Ammon's horn (tissue), 1 donor: ENCODE measurements at regions not wholly inside any gene's neighbourhood (a gene's known extent, or its start where the extent isn't known, plus 50 kb on each side); places are given as distances from the start of the nearest gene placed in this dataset.
"Not testable (repeated sequence)": the region's sequence is repeated elsewhere in the genome, so short reads cannot be mapped to it uniquely, and the experiment has no call there.

Source experiments
- DNase-seq: peaks from one replicate; pipeline ENCODE4 v3.0.0-alpha.2; 2016; ENCODE audit warnings: low spot score

DNA sequence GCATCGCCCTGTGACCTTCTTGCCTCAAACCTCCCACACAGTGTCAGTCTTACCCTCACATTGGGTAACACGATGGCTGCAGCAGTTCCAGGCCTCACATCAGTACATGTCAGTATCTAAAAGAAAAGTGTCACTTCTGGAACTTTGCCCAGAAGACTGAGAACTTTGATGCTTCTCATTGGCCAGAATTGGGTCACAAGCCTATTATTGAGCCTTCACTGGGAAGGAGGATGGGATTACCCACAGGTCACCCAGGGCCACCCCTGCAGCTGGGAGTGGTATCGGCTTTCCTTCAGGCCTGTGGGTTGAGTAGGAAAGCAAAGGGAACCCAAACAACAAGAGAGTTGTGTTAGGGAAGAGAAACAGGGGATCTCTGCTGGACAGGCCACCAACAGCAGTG is 111.5 kb downstream of the NPY start:
- DNase-seq, result no peak

DNA sequence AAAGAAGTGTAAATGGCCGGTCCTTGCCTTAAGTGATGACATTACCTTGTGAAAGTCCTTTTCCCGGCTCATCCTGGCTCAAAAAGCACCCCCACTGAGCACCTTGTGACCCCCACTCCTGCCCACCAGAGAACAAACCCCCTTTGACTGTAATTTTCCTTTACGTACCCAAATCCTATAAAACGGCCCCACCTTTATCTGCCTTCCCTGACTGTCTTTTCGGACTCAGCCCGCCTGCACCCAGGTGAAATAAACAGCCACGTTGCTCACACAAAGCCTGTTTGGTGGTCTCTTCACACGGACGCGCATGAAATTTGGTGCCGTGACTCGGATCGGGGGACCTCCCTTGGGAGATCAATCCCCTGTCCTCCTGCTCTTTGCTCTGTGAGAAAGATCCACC is 112.4 kb downstream of the NPY start:
- not testable (repeated sequence) for DNase-seq

DNA sequence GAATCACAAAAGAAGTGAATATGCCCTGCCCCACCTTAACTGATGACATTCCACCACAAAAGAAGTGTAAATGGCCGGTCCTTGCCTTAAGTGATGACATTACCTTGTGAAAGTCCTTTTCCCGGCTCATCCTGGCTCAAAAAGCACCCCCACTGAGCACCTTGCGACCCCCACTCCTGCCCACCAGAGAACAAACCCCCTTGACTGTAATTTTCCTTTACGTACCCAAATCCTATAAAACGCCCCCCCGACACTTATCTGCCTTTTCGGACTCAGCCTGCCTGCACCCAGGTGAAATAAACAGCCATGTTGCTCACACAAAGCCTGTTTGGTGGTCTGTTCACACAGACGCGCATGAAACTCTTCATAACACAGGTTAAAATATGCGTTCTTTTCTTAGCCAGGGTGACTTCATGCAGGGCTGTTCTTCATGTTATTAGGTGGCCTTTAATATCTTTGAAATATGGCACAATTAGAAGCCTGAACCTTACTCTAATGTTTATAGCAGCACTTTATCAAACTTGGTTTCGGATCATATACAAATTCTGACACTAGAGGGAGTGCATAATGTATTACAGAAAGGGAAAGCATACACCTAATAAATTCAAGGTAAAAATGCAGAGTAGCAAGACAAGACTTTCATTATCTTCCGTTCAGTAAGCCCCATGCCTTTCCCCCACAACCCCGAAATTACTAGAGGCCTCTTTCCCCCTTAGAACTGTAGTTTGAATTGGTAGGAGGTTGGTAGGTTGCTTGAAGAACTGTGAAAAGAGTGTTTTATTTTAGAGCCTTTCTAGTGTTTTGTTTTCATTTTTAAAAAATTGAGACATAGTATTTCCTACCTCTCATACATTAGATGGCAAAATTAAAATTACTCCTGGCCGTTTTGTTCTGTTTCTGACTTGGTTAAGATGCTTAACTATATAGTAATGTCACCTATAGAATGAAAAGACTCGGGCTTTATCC is 117.9 kb downstream of the NPY start:
- peak; percentile 13 for DNase-seq

DNA sequence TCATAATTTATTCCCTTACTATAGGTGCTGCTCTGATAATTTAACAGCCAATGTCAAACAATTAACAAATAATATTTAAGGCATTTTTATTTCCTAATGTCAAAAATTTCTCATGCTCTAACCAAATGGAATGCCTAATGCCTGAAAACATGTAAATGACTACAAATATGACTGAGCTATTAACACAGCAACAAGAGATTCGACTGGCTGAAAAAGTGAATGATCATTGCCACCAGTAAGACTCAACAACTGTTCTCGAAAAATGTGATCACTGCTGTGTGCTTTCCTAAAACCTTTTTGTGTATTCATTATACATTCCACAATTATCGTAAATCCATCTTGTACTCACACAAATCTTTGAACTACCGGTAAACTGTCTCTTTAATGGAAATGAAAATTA is 118.7 kb downstream of the NPY start:
- DNase-seq, result peak; percentile 8

DNA sequence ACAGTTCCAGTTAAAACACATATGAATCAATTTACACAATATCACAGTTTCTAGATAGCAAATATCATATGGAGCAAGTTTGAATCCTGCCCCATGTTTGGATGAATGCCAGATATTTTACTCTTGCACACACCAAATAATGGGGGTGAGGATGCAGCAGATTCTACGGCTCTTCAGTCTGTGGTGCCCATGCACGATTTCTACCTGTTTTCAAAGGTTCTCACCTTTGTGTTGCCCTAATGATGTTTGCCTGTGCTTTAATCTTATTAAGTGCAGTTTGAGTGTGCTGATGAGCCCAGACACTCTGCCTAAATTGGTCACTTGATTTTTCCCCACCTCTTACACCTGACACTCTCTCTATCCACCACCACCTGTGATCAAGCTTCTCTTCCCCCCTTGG is 119.6 kb downstream of the NPY start:
- no peak for DNase-seq

DNA sequence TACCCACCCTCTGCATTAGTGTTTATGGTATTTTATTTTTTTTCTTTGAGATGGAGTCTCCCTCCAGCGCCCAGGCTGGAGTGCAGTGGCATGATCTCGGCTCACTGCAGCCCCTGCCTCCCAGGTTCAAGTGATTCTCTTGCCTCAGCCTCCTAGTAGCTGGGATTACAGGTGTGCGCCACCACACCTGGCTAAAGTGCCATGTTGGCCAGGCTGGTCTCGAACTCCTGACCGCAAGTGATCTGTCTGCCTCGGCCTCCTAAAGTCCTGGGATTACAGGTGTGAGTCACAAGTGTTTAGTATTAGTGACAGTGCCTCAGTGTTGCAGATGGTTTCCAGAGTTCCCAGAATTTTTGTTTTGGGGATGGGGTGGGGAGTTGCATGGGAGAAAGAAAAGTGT is 120.3 kb downstream of the NPY start:
- no peak for DNase-seq

DNA sequence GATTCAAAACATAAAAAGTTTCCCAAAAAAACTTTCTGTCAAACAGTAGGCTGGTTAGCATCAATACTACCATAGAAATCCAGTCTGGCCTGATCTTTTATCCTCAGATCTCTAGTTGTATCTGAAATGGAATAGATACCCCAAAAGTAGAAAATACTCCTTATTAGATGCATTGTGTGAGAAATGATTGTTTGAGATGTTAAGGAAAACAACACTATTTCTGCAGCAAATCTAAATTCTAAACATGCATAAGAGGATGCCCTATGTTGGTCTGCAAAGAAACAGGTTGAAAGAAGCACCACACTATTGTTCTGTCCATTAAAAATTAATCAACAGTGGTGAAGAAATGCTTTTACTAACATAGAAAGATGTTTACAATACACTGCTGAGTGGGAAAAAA is 121.0 kb downstream of the NPY start:
- DNase-seq, result no peak

DNA sequence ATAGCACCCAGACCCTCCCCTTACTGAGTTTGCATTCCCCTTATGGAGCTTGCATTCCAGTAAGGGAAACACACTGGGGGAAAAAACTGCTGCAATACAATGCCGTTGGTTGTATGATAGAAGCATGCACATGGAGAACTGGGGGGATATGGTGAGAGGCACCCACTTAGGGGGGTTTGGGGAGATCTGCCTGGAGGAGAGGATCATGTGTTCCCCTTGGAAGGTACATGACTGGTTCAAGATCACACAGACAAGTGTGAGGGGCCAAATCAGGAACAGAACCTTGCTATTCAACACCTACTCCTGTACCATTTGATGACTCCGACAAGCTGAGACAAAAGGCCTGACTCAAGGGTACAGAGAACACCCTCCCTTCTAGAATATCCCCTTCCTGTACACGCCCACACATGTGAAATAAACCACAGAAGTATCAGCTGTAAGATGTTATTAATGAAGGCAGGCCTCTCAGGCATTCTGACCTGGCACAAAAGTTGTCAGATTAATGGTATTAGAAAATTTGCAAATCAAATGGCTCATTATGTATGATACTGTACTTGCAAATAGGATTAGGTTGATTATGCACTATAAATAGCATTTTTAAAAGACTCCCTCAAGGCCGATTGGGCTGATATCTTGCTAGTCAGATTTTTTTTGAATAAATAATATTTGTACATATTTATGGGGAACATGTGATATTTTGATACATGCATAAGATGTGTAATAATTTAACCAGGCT is 122.2 kb downstream of the NPY start:
- DNase-seq, result no peak

DNA sequence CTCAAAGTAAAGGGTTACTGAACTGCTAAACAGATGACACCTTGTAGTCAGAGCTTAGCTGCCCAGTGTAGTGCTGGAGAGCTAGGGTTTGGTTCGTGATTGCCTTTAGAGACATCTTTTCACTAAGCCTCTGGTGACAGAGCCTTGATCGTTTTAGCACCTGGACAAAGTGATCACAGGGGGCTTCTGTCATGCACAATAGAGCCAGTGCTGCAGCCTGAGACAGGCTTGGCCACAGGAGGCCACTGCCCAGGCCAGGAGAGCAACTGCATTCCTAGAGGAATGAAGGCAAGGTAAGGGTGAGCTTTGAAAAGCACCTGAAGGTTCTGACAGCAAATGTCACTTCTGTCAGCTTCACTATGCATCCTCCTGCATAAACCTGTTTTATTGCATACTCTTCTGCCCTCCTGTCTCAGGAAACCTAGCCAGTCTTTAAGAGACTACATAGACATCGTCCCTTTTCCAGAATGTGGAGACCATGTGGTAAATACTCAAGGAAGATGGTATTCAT is 122.9 kb downstream of the NPY start:
- DNase-seq, result no peak

DNA sequence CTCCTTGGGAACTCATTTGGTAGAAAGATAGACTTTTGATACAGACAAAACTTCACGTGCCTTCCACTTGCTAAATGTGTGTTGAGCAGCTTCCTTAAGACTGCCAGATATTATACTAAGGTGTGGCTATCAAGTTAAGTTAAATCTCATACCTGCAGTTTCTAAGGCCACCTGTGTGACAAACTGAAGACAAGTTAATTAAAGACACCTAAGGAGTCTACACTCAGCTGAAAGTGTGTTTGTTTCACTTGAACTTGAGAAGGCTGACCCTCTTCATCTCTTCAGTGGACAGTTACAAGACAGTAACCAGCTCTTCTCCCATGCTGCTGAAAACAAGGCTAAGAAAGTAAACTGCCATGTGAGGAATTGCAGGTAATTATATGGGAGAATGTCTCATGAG is 124.0 kb downstream of the NPY start:
- DNase-seq, result no peak

DNA sequence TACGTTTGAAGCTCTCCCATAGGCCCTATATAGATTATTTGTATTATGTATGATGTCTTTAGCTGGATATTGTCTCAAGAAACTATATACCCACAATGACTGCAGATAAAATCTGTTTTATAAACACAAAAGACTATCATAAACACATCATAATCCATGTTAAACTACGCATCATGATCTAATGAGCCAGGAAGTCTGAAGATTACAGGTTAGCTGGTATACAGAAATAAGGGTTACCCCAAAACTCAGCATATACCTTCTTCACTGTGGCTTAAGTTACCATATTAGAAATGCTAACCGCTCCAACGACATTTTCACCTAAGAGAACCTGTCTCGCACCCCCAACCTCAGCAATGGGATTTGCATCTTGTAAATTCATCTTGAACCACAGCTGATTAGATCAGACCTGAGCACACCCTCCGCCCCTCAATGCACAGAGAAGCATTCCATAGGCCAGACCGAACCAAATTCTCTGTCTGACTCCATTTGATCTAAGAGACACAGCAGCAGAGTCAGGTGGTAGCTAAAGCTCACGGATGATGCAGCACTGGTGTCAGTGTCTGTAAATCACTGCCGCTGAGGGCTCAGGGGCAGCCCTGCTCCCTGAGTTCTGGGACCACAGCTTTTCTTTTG is 124.9 kb downstream of the NPY start:
- DNase-seq, result no peak

DNA sequence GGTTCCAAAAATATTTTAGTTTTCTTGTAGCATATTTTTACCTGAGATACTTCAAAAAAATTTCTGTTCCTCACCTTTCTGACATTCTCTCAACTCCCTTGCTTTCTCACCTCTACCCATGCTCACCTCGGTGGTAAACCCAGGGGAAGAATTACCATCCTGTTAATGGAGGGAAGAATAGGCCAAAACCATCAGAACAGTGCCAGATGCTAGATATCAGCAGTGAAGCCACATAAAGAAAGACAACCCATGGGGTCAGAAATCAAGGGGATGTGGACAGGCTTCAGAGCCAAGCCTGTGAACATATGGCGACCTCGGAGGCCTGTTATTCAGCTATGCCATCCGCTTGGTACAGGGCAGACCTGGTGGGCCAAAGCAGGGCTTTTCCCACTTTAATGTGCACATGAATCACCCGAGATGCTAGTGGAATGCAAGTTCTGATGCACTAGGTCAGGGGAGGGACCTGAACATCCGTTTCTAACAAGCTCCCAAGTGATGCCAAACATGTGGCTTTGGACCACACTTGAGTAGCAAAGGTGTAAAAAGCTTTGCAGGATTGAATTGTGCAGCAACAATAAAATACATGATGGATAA is 125.5 kb downstream of the NPY start:
- DNase-seq, result no peak

DNA sequence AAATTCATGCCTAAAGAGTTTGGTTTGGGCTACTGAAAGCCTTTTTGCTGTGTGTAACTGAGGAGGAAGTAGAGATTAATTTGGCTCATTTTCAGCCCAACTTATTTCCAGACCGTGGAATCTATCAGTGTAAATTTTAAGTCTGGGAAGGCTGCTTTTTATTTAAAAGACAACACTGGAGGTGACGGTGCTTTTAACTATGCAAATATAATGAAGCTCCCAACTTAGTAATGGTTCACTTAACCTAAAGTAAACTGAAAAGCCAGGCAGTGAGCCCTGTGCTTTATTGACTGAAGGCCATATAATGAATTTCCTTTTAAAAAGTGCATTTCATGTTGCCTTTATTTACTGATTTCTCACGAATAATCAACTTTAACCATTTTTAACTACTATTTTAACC is 127.2 kb downstream of the NPY start:
- DNase-seq, result no peak

DNA sequence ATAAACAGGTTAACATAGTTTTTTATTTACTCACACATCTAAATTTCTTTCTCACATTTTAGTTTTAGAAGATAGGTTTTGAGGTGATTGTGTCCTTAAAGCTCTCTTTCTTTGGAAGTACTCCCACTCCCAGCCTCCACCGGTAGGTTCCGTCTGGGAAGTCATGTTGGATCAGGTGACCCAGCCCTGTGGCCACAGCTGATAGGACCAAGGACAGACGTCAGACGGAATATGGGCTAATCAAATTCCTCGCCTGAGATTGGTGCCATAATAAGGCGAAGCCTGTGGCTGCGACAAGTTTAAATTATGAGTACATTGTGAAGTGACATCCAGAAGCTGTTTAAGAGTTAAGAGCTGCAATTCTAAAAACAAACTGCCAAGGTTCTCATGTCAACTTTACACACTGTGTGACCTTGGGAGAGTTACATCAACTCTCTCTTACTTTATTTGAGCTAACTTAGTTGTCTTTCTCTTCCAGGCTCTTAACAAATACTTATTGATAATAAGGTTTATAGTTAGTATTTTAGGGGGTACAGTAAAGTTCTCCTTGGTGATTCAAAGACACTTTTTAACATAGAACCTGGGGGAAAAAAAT is 133.6 kb downstream of the NPY start:
- DNase-seq, result no peak

DNA sequence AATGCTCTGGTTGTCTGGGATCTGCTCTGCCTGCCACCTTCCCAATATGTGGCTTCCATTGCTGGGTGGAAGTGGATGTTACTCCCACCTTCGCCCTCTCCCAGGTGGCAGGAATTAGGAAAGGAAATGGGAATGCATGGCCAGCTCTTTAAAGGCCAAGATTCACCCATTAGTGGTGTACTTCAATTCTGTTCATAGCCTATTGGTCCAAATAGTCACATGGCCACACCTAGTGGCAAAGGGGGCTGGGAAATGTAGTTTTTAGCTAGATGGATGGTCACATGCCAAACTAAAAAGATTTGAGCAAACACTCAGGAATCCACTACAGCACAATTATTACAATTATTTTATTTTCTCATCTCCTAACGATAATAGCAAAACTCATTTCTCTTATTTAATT is 135.1 kb downstream of the NPY start:
- DNase-seq, result no peak

DNA sequence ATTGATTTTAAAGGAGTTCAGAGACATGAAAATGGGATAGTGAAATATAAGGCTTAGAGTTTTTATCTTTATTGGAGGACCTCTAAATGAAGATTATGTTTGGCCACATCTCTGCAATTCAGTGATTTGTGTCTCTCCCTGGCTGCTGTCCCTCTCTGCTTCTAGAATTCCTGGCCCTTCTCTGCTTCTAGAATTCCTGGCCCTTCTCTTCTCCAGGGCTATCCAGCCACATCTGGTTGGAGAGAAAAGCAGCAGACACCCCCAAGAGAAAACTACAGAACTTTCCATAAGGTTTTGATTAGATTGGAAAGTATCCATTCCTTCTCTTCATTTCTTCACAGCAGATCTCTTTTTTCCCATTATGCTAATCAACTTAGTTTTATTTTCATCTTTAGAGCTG is 135.5 kb downstream of the NPY start:
- DNase-seq, result no peak

DNA sequence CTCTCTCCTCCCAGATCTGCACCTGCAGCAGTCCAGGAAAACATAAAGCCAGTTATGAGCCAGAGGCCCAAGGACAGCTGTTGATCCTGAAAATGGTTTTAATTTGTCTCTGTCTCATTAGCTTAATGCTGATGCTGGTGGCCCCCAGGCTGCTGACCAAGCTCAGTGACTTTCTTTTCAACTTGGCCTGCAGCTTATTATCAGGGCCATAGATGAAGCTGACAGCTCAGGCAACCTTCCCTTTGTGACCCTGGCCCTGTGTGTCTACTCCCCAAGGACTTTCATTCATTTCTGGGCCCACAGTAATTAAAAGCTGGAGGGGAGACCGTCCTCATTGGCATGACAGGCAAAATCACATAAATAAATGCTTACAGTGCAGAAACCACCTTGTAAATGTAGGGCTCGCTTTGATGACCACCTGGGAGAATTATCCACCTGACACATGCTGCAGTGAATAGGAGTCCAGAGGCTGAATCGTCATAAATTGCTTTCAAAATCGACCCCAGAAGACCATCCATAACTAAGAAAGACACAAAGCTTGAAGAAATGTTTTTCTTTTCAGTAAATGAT is 138.5 kb downstream of the NPY start:
- DNase-seq, result no peak

DNA sequence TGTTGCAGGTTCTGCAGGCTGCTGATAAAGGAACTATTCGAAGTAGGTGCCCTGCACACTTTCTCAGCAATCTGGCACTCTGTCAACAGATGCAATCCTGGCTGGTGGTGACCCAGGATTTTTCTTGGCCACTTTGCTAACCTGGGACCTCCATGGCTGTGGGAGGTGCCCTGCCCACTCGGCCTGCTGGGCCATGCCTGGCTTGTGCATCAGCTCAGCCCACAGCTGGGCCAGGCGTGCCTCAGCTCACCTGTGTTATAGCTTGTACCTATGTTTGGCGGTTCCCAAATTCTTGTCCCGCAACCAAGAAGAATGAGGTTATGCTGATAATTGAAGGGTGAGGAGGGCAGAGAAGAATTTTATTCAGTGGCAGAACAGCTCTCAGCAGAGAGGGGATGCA is 141.7 kb downstream of the NPY start:
- no peak for DNase-seq

DNA sequence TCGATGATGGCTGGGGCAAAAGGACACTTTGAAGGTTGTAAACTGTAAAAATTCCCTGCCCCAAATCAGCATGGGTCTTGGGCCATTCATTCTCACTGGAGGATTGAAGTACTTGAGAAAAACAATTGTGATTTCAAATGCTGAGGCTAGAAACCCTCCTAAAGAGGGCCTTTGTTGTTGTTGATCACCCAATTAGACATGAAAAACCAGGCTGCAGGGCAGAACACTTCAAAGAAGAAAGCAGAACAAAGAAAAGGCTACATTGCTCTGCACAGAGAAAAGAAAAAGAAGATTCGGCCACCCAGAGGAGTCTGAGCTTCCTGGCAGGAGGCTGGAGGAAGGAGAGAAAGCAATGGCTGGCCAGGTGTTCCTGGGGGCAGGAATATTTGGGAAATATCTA is 143.1 kb downstream of the NPY start:
- no peak for DNase-seq

DNA sequence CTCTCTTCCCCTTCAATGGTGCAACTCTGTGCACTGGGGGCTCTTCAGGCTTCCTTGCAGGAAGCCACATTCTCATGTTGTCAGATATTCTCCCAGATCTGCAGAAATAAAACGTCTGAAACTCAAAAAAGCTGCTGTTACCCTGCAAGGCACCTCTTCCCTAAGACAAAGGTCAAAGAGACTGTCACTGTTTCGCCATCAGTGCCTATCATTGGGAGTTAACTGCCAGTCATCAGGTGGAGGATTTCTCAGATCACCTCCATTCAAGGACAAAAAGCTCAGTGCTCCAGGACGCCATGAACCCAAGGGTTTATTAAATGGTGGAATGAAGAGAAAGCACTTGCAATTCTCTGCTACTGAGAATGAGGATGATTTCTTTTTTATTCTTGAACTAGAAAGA is 144.6 kb upstream of the PALS2 start:
- DNase-seq, result no peak

DNA sequence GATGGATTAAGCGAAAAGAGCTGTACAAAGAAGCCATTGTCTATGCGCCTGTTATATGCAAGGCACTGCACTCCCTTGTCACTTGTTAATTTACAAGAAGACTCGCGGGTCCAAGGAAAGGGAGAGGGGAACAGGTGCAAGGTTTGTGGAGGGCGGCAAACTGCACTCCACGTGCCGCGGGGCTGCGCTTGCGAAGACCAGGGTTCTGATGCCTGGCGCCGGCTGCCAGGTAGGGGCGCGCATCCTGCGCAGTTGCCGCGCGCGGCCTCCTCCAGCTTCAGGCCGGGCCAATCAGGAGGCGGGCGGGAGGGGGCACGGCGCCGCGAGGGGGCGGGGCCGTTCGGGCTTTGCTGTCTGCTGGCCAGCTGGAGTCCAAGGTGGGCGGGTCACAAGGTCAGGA is 140.6 kb upstream of the PALS2 start:
- DNase-seq, result no peak

DNA sequence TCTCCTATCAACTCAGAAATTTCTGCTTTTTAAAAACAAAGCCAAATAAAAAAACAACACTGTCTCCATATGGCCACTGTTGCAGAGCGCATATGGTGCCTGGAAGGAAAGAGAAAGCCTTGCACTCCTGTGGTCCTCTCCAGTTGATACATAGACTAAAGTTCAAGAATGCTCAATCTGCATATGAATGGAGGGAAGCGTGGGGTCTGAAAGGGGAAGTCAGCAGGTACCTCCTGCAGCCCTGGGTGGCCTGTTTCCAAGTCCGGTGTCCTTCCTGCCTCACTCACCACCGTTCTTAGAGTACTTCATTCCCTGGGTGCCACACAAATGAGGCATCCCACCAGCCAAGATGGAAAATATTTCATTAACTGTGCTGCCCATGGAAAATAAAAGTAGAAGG is 138.3 kb upstream of the PALS2 start:
- DNase-seq, result no peak
